ENCODE measurements at regions not wholly inside any gene's neighbourhood (a gene's known extent, or its start where the extent isn't known, plus 50 kb on each side); places are given as distances from the start of the nearest gene placed in this dataset.

- TF ChIP-seq NR3C1 (IDR thresholded peaks at IDR 0.05) (no peak), CTCF (IDR thresholded peaks at IDR 0.05) (no peak), BHLHE40 (IDR thresholded peaks at IDR 0.05; ENCODE audit: low read depth, low read length) (no peak), POLR2A (IDR thresholded peaks at IDR 0.05; ENCODE audit: low read length) (no peak), ATOH8 (CRISPR knock-in tag; IDR thresholded peaks at IDR 0.05; ENCODE audit: low read depth) (no peak), CBX2 (IDR thresholded peaks at IDR 0.05; ENCODE audit: borderline replicate concordance, low read depth) (no peak), ESRRA (IDR thresholded peaks at IDR 0.05; ENCODE audit: borderline replicate concordance, low read length) (no peak), JUNB (IDR thresholded peaks at IDR 0.05) (no peak), REST (IDR thresholded peaks at IDR 0.05) (no peak)
These were observed 151.8 kb downstream of the SEC61B start for GRCh38 chr9:99373912-99374311.
